HepG2 (cell line): ENCODE measurements at regions not wholly inside any gene's neighbourhood (a gene's known extent, or its start where the extent isn't known, plus 50 kb on each side); places are given as distances from the start of the nearest gene placed in this dataset.
A peak's percentile ranks its signal among the peaks of the same experiment; 100 is the strongest.

ENCODE experiments used
- ATAC-seq: fragments of 200-7000 bp; cut with Tn5 transposase; 3 replicates; pipeline ENCODE4 v1.9.1; 2020; ENCODE audit warnings: mild to moderate bottlenecking, moderate library complexity
- BruUV-seq: library from RNA; stranded (reverse); fragments of 400-500 nt; replicated peaks from 2 replicates; lab custom pipeline; 2021; lab: Mats Ljungman, UMichigan
- CTCF ChIA-PET: fragments of 300-600 bp; formaldehyde crosslinking; extraction: SDS; loops from one replicate; lab custom pipeline; 2021; ENCODE audit warnings: low total read pairs, inconsistent platforms, low intra/inter-chr PET ratio; lab: Yijun Ruan, JAX
- POLR2A ChIA-PET: fragments of 350-600 bp; sonication (Branson Sonifier 250); formaldehyde crosslinking; loops from one replicate; lab custom pipeline; 2020; ENCODE audit warnings: antibody characterized with exemption, inconsistent platforms; lab: Yijun Ruan, JAX
- DNase-seq: peaks from one replicate; pipeline ENCODE4 v3.0.0-alpha.2; 2015; ENCODE audit warnings: low spot score
- FAIRE-seq: peaks from 3 replicates; lab custom pipeline; 2011; peaks lifted over from hg19 to GRCh38; lab: Jason Lieb, UNC
- H2AFZ ChIP-seq: one replicate; pipeline ENCODE4 v1.6.1; 2011; ENCODE audit warnings: low read length, inconsistent platforms
- H3K27ac ChIP-seq: fragments of 300-600 bp; 3 replicates; pipeline ENCODE4 v1.8.0; 2011; ENCODE audit warnings: mixed run types, mild to moderate bottlenecking, mixed read lengths, low read length, inconsistent platforms; ENCODE audit not compliant: insufficient read depth; ENCODE audit errors: extremely low read length
- H3K27me3 ChIP-seq, 2 experiments: fragments of 200-600 bp in 1 of 2; 2 replicates in 1 of 2; 3 replicates in 1 of 2; pipeline versions ENCODE4 v1.6.0 to v1.8.0; 2011; ENCODE audit warnings: low read length in 2 of 2, mild to moderate bottlenecking in 2 of 2, moderate library complexity in 2 of 2, inconsistent platforms in 1 of 2; ENCODE audit not compliant: insufficient read depth in 2 of 2, control insufficient read depth in 1 of 2
- H3K36me3 ChIP-seq, 2 experiments: fragments of 200-600 bp in 1 of 2; replicated peaks in 1 of 2; 2 replicates in 1 of 2; 3 replicates in 1 of 2; pipeline versions ENCODE4 v1.5.1 to v1.8.0; 2011; ENCODE audit warnings: low read length in 2 of 2, inconsistent platforms in 1 of 2; ENCODE audit not compliant: insufficient read depth in 2 of 2, control insufficient read depth in 1 of 2
- H3K4me1 ChIP-seq: 2 replicates; pipeline ENCODE4 v1.5.1; 2012; ENCODE audit warnings: low read length, inconsistent platforms; ENCODE audit not compliant: insufficient read depth
- H3K4me2 ChIP-seq: 2 replicates; pipeline ENCODE4 v1.6.0; 2011; ENCODE audit warnings: low read depth, low read length, inconsistent platforms
- H3K4me3 ChIP-seq, 3 experiments: fragments of 200-600 bp in 1 of 3; sonication (generic), shearing (Covaris generic) in 1 of 3; replicated peaks in 1 of 3; 2 replicates each; pipeline ENCODE4 v1.5.1; 2011 to 2016; ENCODE audit warnings: low read length in 3 of 3, inconsistent platforms in 2 of 3, low read depth in 2 of 3, mild to moderate bottlenecking in 2 of 3, control low read depth in 1 of 3, mixed read lengths in 1 of 3; ENCODE audit not compliant: insufficient read depth in 1 of 3
- H3K79me2 ChIP-seq: one replicate; pipeline ENCODE4 v1.6.1; 2011; ENCODE audit warnings: low read length, inconsistent platforms; ENCODE audit not compliant: insufficient read depth
- H3K9ac ChIP-seq: 2 replicates; pipeline ENCODE4 v1.6.0; 2011; ENCODE audit warnings: mild to moderate bottlenecking, low read depth, low read length, inconsistent platforms; ENCODE audit not compliant: insufficient read depth
- H3K9me3 ChIP-seq: 2 replicates; pipeline ENCODE4 v1.5.1; 2012; ENCODE audit warnings: mild to moderate bottlenecking, low read length
- H4K20me1 ChIP-seq: 2 replicates; pipeline ENCODE4 v1.6.0; 2011; ENCODE audit warnings: inconsistent platforms, mild to moderate bottlenecking, low read length, moderate library complexity; ENCODE audit not compliant: insufficient read depth
- DDIT3 ChIP-seq: sonication (generic); formaldehyde crosslinking; IDR thresholded peaks from 2 replicates; pipeline ENCODE4 v1.4.0; 2020; ENCODE audit warnings: mild to moderate bottlenecking, missing genetic modification reagents
- HES4 ChIP-seq: sonication (generic); formaldehyde crosslinking; IDR thresholded peaks from 2 replicates; pipeline ENCODE4 v1.9.0; 2021; ENCODE audit warnings: mild to moderate bottlenecking, missing genetic modification reagents, borderline replicate concordance
- MAFF ChIP-seq: IDR thresholded peaks from 2 replicates; pipeline ENCODE4 v1.6.1; 2011; ENCODE audit warnings: low read depth, low read length, improper control_type of control experiment
- MAFK ChIP-seq, 2 experiments: IDR thresholded peaks in 1 of 2; conservative IDR thresholded peaks in 1 of 2; 2 replicates each; pipeline ENCODE4 v1.6.1; 2011; ENCODE audit warnings: improper control_type of control experiment in 2 of 2, low read length in 2 of 2
- ZKSCAN5 ChIP-seq: sonication (generic); formaldehyde crosslinking; IDR thresholded peaks from 2 replicates; pipeline ENCODE4 v1.5.1; 2020; ENCODE audit warnings: mild to moderate bottlenecking, missing genetic modification reagents
- ZSCAN12 ChIP-seq: sonication (generic); formaldehyde crosslinking; IDR thresholded peaks from 2 replicates; pipeline ENCODE4 v1.9.0; 2021; ENCODE audit warnings: mild to moderate bottlenecking, missing genetic modification reagents
- WGBS: methylation state at CpG from one replicate; pipeline ENCODE4 v1.1.6; 2017; ENCODE audit warnings: low lambda C conversion rate; 5-methylcytosine and 5-hydroxymethylcytosine counted together
- in situ Hi-C: cut with HindIII; loops from 2 replicates; pipeline ENCODE4 v1.10.0; 2017; ENCODE audit warnings: low pct_unique_long_range_greater_than_20kb; ENCODE audit not compliant: extremely low pct_ligation_motif_present
- intact Hi-C: fragments of 100-400 bp; cut with micrococcal nuclease; formaldehyde crosslinking; loops from one replicate; pipeline ENCODE4 v1.10.0; 2022; ENCODE audit not compliant: unreplicated experiment
- TF ChIP-seq, protein P1 (sequence below): sonication (generic); formaldehyde crosslinking; IDR thresholded peaks from 2 replicates; pipeline ENCODE4 v1.5.1; 2020; ENCODE audit warnings: mild to moderate bottlenecking, missing genetic modification reagents, borderline replicate concordance
- TF ChIP-seq, protein P2 (sequence below): sonication (generic); formaldehyde crosslinking; IDR thresholded peaks from 2 replicates; pipeline ENCODE4 v1.4.0; 2020; ENCODE audit warnings: missing genetic modification reagents

GRCh38 chr13:90627813-90628212, 719.7 kb upstream of the MIR17HG start:
- Histone ChIP-seq H3K79me2 (no peaks in the 10 kb centered on the region), H2AFZ (no peak overlapping the region), H3K9ac (no peak overlapping the region), H3K36me3 (no peaks in the 10 kb centered on the region), H3K4me1 (no peaks in the 10 kb centered on the region), H4K20me1 (no peaks in the 10 kb centered on the region), H3K4me2 (no peak overlapping the region), H3K27me3 (no peaks in the 10 kb centered on the region), H3K4me3 (no peak overlapping the region), H3K27ac (no peak overlapping the region), H3K9me3 (peaks cover 38% of the 10 kb centered on the region)
- WGBS: 19% methylated on average over 1 of the region's 1 CpG
- FAIRE-seq (no peak), DNase-seq (no peak), ATAC-seq (no peak)
- POLR2A ChIA-PET: no interaction called here
- no TSS peak for BruUV-seq
- in situ Hi-C loops: no loop called here
- CTCF ChIA-PET: no interaction called here
- intact Hi-C loops: no loop called here
- peak; percentile 53 for TF ChIP-seq MAFF
- TF ChIP-seq HES4 (CRISPR knock-in tag): no peak
- no peak for TF ChIP-seq DDIT3
- no peak for TF ChIP-seq ZKSCAN5 (CRISPR knock-in tag)
- TF ChIP-seq, protein P1, sequence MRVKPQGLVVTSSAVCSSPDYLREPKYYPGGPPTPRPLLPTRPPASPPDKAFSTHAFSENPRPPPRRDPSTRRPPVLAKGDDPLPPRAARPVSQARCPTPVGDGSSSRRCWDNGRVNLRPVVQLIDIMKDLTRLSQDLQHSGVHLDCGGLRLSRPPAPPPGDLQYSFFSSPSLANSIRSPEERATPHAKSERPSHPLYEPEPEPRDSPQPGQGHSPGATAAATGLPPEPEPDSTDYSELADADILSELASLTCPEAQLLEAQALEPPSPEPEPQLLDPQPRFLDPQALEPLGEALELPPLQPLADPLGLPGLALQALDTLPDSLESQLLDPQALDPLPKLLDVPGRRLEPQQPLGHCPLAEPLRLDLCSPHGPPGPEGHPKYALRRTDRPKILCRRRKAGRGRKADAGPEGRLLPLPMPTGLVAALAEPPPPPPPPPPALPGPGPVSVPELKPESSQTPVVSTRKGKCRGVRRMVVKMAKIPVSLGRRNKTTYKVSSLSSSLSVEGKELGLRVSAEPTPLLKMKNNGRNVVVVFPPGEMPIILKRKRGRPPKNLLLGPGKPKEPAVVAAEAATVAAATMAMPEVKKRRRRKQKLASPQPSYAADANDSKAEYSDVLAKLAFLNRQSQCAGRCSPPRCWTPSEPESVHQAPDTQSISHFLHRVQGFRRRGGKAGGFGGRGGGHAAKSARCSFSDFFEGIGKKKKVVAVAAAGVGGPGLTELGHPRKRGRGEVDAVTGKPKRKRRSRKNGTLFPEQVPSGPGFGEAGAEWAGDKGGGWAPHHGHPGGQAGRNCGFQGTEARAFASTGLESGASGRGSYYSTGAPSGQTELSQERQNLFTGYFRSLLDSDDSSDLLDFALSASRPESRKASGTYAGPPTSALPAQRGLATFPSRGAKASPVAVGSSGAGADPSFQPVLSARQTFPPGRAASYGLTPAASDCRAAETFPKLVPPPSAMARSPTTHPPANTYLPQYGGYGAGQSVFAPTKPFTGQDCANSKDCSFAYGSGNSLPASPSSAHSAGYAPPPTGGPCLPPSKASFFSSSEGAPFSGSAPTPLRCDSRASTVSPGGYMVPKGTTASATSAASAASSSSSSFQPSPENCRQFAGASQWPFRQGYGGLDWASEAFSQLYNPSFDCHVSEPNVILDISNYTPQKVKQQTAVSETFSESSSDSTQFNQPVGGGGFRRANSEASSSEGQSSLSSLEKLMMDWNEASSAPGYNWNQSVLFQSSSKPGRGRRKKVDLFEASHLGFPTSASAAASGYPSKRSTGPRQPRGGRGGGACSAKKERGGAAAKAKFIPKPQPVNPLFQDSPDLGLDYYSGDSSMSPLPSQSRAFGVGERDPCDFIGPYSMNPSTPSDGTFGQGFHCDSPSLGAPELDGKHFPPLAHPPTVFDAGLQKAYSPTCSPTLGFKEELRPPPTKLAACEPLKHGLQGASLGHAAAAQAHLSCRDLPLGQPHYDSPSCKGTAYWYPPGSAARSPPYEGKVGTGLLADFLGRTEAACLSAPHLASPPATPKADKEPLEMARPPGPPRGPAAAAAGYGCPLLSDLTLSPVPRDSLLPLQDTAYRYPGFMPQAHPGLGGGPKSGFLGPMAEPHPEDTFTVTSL: no peak
- no peak for TF ChIP-seq ZSCAN12 (CRISPR knock-in tag)
- TF ChIP-seq, protein P2, sequence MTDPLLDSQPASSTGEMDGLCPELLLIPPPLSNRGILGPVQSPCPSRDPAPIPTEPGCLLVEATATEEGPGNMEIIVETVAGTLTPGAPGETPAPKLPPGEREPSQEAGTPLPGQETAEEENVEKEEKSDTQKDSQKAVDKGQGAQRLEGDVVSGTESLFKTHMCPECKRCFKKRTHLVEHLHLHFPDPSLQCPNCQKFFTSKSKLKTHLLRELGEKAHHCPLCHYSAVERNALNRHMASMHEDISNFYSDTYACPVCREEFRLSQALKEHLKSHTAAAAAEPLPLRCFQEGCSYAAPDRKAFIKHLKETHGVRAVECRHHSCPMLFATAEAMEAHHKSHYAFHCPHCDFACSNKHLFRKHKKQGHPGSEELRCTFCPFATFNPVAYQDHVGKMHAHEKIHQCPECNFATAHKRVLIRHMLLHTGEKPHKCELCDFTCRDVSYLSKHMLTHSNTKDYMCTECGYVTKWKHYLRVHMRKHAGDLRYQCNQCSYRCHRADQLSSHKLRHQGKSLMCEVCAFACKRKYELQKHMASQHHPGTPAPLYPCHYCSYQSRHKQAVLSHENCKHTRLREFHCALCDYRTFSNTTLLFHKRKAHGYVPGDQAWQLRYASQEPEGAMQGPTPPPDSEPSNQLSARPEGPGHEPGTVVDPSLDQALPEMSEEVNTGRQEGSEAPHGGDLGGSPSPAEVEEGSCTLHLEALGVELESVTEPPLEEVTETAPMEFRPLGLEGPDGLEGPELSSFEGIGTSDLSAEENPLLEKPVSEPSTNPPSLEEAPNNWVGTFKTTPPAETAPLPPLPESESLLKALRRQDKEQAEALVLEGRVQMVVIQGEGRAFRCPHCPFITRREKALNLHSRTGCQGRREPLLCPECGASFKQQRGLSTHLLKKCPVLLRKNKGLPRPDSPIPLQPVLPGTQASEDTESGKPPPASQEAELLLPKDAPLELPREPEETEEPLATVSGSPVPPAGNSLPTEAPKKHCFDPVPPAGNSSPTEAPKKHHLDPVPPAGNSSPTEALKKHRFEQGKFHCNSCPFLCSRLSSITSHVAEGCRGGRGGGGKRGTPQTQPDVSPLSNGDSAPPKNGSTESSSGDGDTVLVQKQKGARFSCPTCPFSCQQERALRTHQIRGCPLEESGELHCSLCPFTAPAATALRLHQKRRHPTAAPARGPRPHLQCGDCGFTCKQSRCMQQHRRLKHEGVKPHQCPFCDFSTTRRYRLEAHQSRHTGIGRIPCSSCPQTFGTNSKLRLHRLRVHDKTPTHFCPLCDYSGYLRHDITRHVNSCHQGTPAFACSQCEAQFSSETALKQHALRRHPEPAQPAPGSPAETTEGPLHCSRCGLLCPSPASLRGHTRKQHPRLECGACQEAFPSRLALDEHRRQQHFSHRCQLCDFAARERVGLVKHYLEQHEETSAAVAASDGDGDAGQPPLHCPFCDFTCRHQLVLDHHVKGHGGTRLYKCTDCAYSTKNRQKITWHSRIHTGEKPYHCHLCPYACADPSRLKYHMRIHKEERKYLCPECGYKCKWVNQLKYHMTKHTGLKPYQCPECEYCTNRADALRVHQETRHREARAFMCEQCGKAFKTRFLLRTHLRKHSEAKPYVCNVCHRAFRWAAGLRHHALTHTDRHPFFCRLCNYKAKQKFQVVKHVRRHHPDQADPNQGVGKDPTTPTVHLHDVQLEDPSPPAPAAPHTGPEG (CRISPR knock-in tag): no peak
- TF ChIP-seq MAFK (conservative IDR thresholded peaks at IDR 0.05 in 1 of 2, IDR thresholded peaks at IDR 0.05 in 1 of 2; ENCODE audit: low read length in 2 of 2): peak; percentile 41 to 44; a peak in 2 of 4 replicates
